MM.1S (cell line): ENCODE measurements at regions not wholly inside any gene's neighbourhood (a gene's known extent, or its start where the extent isn't known, plus 50 kb on each side); places are given as distances from the start of the nearest gene placed in this dataset.

Source experiments
- CTCF ChIP-seq: fragments of 300-600 bp; sonication (generic); IDR thresholded peaks from 2 replicates; pipeline ENCODE4 v1.5.1; 2016; ENCODE audit warnings: antibody characterized with exemption, low read length, mixed read lengths
- EZH2 ChIP-seq: fragments of 300-600 bp; sonication (generic); optimal IDR thresholded peaks from 2 replicates; pipeline ENCODE3; 2017; ENCODE audit warnings: low read depth, mild to moderate bottlenecking, antibody characterized with exemption, low read length, mixed read lengths

- no peak for TF ChIP-seq CTCF
- no peak for TF ChIP-seq EZH2
These were observed 92.4 kb upstream of the CAST start for GRCh38 chr5:96569770-96570169.
